ENCODE measurements at regions not wholly inside any gene's neighbourhood (a gene's known extent, or its start where the extent isn't known, plus 50 kb on each side); places are given as distances from the start of the nearest gene placed in this dataset.

DNA sequence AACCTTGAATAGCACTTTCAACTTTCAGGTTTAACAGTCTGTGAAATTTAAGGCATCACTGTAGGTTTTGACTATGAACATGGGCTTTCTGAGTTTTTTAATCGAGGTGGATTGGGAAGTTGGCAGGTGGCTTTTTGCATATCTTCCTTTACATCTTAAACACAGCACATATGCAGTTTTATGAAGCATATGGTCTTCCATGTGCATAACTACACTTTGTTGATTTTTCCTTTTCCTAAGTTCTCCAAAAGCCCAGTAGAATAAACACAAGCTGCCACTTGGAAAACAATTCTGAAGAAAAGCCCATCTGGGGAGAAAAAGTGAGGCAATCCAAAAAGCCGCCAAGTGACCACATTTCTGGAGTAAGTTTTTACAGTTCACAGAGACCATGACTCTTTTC lies 236.5 kb upstream of the IL12B start:
- TF ChIP-seq ZNF274 (IDR thresholded peaks at IDR 0.05; ENCODE audit: borderline replicate concordance, low read depth, low read length) (no peak), POLR2A (conservative IDR thresholded peaks at IDR 0.05) (no peak), RBM39 (optimal IDR thresholded peaks at IDR 0.05; ENCODE audit: low read depth, low read length) (no peak), KDM2B (CRISPR knock-in tag; IDR thresholded peaks at IDR 0.05) (no peak), ZNF24 (IDR thresholded peaks at IDR 0.05) (no peak), ZNF124 (CRISPR knock-in tag; IDR thresholded peaks at IDR 0.05) (no peak)
- TF ChIP-seq, protein P1, sequence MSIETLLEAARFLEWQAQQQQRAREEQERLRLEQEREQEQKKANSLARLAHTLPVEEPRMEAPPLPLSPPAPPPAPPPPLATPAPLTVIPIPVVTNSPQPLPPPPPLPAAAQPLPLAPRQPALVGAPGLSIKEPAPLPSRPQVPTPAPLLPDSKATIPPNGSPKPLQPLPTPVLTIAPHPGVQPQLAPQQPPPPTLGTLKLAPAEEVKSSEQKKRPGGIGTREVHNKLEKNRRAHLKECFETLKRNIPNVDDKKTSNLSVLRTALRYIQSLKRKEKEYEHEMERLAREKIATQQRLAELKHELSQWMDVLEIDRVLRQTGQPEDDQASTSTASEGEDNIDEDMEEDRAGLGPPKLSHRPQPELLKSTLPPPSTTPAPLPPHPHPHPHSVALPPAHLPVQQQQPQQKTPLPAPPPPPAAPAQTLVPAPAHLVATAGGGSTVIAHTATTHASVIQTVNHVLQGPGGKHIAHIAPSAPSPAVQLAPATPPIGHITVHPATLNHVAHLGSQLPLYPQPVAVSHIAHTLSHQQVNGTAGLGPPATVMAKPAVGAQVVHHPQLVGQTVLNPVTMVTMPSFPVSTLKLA (conservative IDR thresholded peaks at IDR 0.05) = no peak
- TF ChIP-seq, protein P2, sequence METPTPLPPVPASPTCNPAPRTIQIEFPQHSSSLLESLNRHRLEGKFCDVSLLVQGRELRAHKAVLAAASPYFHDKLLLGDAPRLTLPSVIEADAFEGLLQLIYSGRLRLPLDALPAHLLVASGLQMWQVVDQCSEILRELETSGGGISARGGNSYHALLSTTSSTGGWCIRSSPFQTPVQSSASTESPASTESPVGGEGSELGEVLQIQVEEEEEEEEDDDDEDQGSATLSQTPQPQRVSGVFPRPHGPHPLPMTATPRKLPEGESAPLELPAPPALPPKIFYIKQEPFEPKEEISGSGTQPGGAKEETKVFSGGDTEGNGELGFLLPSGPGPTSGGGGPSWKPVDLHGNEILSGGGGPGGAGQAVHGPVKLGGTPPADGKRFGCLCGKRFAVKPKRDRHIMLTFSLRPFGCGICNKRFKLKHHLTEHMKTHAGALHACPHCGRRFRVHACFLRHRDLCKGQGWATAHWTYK (CRISPR knock-in tag; IDR thresholded peaks at IDR 0.05) = no peak
